ENCODE measurements at regions not wholly inside any gene's neighbourhood (a gene's known extent, or its start where the extent isn't known, plus 50 kb on each side); places are given as distances from the start of the nearest gene placed in this dataset.

GRCh38 chrX:122475306-122475705, 708.8 kb upstream of the GRIA3 start (continued):
- TF ChIP-seq, protein P1, sequence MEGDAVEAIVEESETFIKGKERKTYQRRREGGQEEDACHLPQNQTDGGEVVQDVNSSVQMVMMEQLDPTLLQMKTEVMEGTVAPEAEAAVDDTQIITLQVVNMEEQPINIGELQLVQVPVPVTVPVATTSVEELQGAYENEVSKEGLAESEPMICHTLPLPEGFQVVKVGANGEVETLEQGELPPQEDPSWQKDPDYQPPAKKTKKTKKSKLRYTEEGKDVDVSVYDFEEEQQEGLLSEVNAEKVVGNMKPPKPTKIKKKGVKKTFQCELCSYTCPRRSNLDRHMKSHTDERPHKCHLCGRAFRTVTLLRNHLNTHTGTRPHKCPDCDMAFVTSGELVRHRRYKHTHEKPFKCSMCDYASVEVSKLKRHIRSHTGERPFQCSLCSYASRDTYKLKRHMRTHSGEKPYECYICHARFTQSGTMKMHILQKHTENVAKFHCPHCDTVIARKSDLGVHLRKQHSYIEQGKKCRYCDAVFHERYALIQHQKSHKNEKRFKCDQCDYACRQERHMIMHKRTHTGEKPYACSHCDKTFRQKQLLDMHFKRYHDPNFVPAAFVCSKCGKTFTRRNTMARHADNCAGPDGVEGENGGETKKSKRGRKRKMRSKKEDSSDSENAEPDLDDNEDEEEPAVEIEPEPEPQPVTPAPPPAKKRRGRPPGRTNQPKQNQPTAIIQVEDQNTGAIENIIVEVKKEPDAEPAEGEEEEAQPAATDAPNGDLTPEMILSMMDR (IDR thresholded peaks at IDR 0.05; ENCODE audit: low read depth, low read length, missing input control): no peak
- TF ChIP-seq HNF4A (conservative IDR thresholded peaks at IDR 0.05): no peak
- TF ChIP-seq RXRA (IDR thresholded peaks at IDR 0.05): no peak

DNA sequence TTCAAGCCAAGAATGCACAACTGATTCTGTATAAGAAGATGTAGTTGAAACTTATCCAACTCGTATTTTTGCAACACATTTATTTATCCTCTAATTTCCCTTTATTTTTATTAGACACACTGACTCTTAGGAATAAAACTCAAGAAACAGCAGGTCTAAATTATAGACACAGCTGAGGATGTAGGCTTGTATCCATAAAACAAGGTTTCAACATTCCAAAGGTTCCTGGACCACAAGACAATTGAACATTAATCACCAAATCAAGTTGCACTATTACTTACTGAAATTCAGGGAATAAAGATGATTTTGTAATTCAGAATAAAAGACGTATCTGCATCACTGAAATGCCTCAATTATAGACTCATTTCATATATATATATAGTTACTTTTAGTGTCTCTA, 683.5 kb upstream of the GRIA3 start:
- Histone ChIP-seq H3K9ac (ENCODE audit: low read depth in 1 of 2, low read length in 2 of 2) (no peak overlapping the region), H3K4me1 (ENCODE audit: control insufficient read depth in 4 of 4, insufficient read depth in 4 of 4, low read length in 3 of 4) (no peaks in the 10 kb centered on the region), H3K9me3 (ENCODE audit: control insufficient read depth in 4 of 4, low read length in 3 of 4) (no peaks in the 10 kb centered on the region), H3K27ac (ENCODE audit: low read depth in 1 of 2, low read length in 2 of 2) (no peak overlapping the region), H3K36me3 (ENCODE audit: control insufficient read depth in 4 of 4, insufficient read depth in 3 of 4, low read depth in 1 of 4, low read length in 3 of 4) (no peaks in the 10 kb centered on the region), H3K27me3 (ENCODE audit: control insufficient read depth in 4 of 4, insufficient read depth in 4 of 4, low read length in 3 of 4) (no peaks in the 10 kb centered on the region), H3K4me3 (ENCODE audit: low read depth in 1 of 3, low read length in 3 of 3) (no peak overlapping the region)
- TF ChIP-seq HNF4G (IDR thresholded peaks at IDR 0.05): no peak
- no peak for TF ChIP-seq EGR1 (IDR thresholded peaks at IDR 0.05; ENCODE audit: low read depth in 2 of 2)
- TF ChIP-seq ZBTB33 (IDR thresholded peaks at IDR 0.05): no peak
- TF ChIP-seq RAD21 (IDR thresholded peaks at IDR 0.05): no peak
- TF ChIP-seq MAX (IDR thresholded peaks at IDR 0.05): no peak
- no peak for TF ChIP-seq TAF1 (conservative IDR thresholded peaks at IDR 0.05)
- TF ChIP-seq RXRA (IDR thresholded peaks at IDR 0.05): no peak
- no peak for TF ChIP-seq HNF4A (conservative IDR thresholded peaks at IDR 0.05)
- TF ChIP-seq GABPA (IDR thresholded peaks at IDR 0.05 in 1 of 2, conservative IDR thresholded peaks at IDR 0.05 in 1 of 2): no peak
- no peak for TF ChIP-seq NR2F2 (IDR thresholded peaks at IDR 0.05)
- TF ChIP-seq, protein P1 (IDR thresholded peaks at IDR 0.05; ENCODE audit: low read depth, low read length, missing input control): no peak
- no peak for DNase-seq (ENCODE audit: low spot score)
- WGBS: 63% methylated on average over 2 of the region's 2 CpGs

- no peaks in the 10 kb centered on the region for H3K4me1 ChIP-seq (ENCODE audit: control insufficient read depth in 4 of 4, insufficient read depth in 4 of 4, low read length in 3 of 4)
- no peak for DNase-seq (ENCODE audit: low spot score)
- no peak for TF ChIP-seq SP1 (IDR thresholded peaks at IDR 0.05)
- TF ChIP-seq TAF1 (conservative IDR thresholded peaks at IDR 0.05): no peak
- TF ChIP-seq GABPA (IDR thresholded peaks at IDR 0.05 in 1 of 2, conservative IDR thresholded peaks at IDR 0.05 in 1 of 2): no peak
- no peak for TF ChIP-seq FOXA2 (IDR thresholded peaks at IDR 0.05)
- no peak for TF ChIP-seq ATF3 (IDR thresholded peaks at IDR 0.05)
- no peak for TF ChIP-seq YY1 (IDR thresholded peaks at IDR 0.05)
- TF ChIP-seq JUND (IDR thresholded peaks at IDR 0.05): no peak
- TF ChIP-seq FOXA1 (IDR thresholded peaks at IDR 0.05): no peak
- TF ChIP-seq RXRA (IDR thresholded peaks at IDR 0.05): no peak
- TF ChIP-seq HNF4G (IDR thresholded peaks at IDR 0.05): no peak
- TF ChIP-seq REST (IDR thresholded peaks at IDR 0.05): no peak
- H3K9ac ChIP-seq (ENCODE audit: low read depth in 1 of 2, low read length in 2 of 2): no peak overlapping the region
- H3K4me3 ChIP-seq (ENCODE audit: low read depth in 1 of 3, low read length in 3 of 3): no peak overlapping the region
- 58% methylated on average over 3 of the region's 3 CpGs for WGBS
- no peaks in the 10 kb centered on the region for H3K27me3 ChIP-seq (ENCODE audit: control insufficient read depth in 4 of 4, insufficient read depth in 4 of 4, low read length in 3 of 4)
- H3K9me3 ChIP-seq (ENCODE audit: control insufficient read depth in 4 of 4, low read length in 3 of 4): no peaks in the 10 kb centered on the region
- H3K27ac ChIP-seq (ENCODE audit: low read depth in 1 of 2, low read length in 2 of 2): no peak overlapping the region
- no peaks in the 10 kb centered on the region for H3K36me3 ChIP-seq (ENCODE audit: control insufficient read depth in 4 of 4, insufficient read depth in 3 of 4, low read depth in 1 of 4, low read length in 3 of 4)
Measured at GRCh38 chrX:122501652-122502051, 682.4 kb upstream of the GRIA3 start.
